GM12872 (cell line): ENCODE measurements at regions not wholly inside any gene's neighbourhood (a gene's known extent, or its start where the extent isn't known, plus 50 kb on each side); places are given as distances from the start of the nearest gene placed in this dataset.

Source experiments
- TF ChIP-seq, protein P1 (sequence below): IDR thresholded peaks from 3 replicates; pipeline ENCODE4 v1.5.1; 2011; ENCODE audit warnings: low read depth, mild to moderate bottlenecking, low read length, moderate library complexity; ENCODE audit not compliant: insufficient read depth

DNA sequence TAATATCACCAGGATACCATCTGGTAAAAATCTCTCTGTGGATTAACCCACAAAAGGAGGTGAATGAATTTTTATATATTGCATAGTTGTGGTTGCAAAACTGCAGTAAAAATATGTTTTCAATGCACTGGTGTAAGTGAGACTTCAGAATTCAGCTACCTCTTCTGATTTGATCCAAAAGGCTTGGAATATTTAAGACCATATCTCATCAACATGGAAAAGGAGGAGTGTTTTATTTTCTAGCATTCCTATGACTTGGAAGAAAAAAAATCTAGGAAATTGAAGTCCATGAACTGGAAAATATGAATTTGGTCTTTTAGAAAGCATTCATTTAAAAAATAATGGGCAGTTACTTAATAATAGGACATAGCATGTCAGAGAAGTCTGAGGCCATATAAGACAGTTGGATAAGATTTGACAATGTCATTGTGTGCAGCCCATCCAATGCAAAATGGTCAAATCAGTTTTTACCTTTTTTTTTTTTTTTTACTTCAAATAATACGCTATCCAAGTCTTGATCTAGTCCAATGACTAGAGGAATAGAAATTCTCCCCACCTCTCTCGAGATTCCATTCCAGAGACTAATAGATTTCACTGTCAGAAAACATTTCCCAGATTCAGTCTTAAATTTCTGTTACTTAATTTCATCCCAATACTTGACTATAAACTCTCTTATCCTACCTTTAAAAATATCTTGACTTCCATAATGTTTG, 364.9 kb upstream of the PMFBP1 start:
- TF ChIP-seq, protein P1, sequence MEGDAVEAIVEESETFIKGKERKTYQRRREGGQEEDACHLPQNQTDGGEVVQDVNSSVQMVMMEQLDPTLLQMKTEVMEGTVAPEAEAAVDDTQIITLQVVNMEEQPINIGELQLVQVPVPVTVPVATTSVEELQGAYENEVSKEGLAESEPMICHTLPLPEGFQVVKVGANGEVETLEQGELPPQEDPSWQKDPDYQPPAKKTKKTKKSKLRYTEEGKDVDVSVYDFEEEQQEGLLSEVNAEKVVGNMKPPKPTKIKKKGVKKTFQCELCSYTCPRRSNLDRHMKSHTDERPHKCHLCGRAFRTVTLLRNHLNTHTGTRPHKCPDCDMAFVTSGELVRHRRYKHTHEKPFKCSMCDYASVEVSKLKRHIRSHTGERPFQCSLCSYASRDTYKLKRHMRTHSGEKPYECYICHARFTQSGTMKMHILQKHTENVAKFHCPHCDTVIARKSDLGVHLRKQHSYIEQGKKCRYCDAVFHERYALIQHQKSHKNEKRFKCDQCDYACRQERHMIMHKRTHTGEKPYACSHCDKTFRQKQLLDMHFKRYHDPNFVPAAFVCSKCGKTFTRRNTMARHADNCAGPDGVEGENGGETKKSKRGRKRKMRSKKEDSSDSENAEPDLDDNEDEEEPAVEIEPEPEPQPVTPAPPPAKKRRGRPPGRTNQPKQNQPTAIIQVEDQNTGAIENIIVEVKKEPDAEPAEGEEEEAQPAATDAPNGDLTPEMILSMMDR: no peak

DNA sequence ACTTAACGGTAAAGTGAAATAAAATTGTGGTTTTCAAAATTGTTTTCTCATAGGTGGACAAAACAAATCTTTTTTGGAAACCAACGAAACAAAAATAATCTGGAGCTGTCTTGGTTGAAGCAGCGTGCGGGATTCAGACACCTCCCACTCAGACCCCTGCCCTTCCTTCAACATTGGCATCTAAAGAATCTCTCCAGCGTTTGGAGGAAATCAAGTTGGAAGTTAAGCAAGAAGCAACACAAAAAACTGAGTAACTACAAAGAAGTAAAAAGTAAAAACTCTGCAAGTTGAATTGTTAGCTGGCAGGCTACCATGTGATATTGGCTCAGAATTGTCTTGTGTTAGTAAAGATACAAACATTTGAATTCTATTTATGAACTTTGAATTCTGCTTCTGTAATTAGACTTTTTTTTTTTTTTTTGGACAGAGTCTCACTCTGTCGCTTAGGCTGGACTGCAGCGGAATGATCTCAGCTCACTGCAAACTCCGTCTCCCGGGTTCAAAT, 361.0 kb upstream of the PMFBP1 start:
- TF ChIP-seq, protein P1: no peak

DNA sequence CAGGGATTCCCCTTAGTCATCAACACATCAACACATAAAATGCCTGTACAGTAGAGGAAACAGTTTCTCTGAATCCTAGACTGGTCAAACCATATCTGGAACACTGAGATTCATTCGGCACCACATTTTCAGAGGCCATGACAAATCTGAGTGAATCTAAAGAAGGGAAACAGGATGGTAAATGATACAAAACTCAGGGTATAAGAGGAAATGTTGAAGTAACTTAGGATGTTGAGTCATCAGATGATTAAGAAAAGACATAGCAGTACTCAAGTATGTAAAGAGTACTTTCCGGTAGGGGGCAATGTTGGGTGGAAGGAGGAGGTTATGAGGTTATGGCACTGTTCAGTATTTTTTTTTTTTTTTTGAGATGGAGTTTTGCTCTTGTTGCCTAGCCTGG, 358.5 kb upstream of the PMFBP1 start:
- TF ChIP-seq, protein P1: no peak

DNA sequence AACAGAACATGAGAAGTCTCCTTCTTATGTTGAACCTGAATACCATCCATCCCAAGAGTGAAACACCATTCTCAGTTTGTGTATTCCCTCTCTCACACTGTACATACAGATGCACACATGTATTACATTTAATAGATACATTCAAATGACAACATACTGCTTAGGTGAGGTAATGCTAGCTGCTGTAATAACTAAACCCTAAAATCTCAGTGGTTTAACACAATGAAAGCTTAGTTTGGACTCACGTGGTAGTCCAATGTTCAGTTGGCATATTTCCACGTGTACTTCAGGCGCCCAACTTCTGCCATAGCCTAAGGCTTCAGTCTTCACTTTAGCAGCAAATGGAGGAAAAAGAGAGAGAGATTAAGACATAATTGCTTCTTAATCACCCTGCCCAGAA, 351.1 kb upstream of the PMFBP1 start:
- TF ChIP-seq, protein P1: no peak

DNA sequence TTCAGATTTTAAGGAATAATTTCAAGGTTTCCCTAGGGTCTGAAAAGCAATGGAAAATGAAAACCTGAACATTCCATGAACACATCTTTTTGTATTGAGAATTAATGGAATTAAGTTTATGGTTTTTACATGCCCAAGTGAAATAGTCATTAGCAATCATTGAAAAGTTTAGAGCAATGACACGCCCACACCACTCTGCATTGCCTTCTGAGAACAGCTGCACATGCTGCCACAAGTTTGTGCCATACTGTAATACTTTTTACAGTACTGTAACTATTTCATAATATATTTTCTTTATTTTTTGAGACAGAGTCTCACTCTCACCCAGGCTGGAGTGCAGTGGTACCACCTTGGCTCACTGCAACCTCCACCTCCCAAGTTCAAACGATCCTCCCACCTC, 345.2 kb upstream of the PMFBP1 start:
- TF ChIP-seq, protein P1: no peak

DNA sequence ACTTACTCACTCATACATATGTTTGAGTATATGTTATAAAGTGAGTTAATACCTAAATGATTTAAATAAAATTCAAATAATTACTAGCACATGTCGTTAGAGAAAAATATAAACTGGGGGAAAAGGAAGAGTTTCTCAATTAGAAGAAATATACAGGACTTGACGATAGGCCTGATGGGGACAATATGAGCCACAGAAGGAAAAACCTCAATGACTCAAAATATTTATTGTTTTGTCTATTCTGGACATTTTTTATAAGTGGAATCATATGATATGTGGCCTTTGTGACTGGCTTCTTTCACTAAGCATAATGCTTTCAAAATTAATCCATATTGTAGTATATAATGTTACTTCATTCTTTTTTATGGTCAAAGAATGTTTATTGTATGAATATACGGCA, 339.2 kb upstream of the PMFBP1 start:
- TF ChIP-seq, protein P1: no peak

DNA sequence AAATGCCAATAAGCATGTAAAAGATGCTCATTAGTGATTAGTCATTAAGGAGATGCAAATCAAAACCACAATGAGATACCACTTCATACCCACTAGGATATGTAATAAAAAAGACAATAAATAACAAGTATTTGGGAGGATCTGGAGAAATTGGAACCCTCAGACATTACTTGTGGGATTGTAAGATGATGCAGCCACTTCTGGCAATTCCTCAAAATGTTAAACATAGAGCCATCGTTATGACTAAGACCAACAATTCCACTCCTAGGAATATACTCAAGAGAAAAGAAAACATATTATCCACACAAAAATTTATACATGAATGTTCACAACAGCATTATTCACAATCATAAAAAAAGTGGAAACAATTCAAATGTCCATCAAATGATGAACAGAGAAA, 336.2 kb upstream of the PMFBP1 start:
- TF ChIP-seq, protein P1: no peak
